Kidney epithelial cell (primary cell): ENCODE measurements at regions not wholly inside any gene's neighbourhood (a gene's known extent, or its start where the extent isn't known, plus 50 kb on each side); places are given as distances from the start of the nearest gene placed in this dataset.
A peak's percentile ranks its signal among the peaks of the same experiment; 100 is the strongest.
"Not testable (repeated sequence)": the region's sequence is repeated elsewhere in the genome, so short reads cannot be mapped to it uniquely, and the experiment has no call there.

ENCODE experiments used
- DNase-seq: peaks from one replicate; pipeline ENCODE4 v3.0.0-alpha.2; 2010; ENCODE audit warnings: low read depth
- H3K27me3 ChIP-seq: 2 replicates; pipeline ENCODE4 v1.6.0; 2011; ENCODE audit warnings: low read length; ENCODE audit not compliant: control insufficient read depth, insufficient read depth
- H3K36me3 ChIP-seq: 2 replicates; pipeline ENCODE4 v1.5.1; 2011; ENCODE audit warnings: low read length; ENCODE audit not compliant: control insufficient read depth, insufficient read depth
- H3K4me3 ChIP-seq: 2 replicates; pipeline ENCODE4 v1.5.1; 2011; ENCODE audit warnings: low read depth, mild to moderate bottlenecking, control low read depth, low read length
- TF ChIP-seq, protein P1 (sequence below): IDR thresholded peaks from 2 replicates; pipeline ENCODE4 v1.5.1; 2011; ENCODE audit warnings: mild to moderate bottlenecking, moderate library complexity, low read length, control low read depth, inconsistent platforms; ENCODE audit not compliant: insufficient read depth, poor library complexity, severe bottlenecking

DNA sequence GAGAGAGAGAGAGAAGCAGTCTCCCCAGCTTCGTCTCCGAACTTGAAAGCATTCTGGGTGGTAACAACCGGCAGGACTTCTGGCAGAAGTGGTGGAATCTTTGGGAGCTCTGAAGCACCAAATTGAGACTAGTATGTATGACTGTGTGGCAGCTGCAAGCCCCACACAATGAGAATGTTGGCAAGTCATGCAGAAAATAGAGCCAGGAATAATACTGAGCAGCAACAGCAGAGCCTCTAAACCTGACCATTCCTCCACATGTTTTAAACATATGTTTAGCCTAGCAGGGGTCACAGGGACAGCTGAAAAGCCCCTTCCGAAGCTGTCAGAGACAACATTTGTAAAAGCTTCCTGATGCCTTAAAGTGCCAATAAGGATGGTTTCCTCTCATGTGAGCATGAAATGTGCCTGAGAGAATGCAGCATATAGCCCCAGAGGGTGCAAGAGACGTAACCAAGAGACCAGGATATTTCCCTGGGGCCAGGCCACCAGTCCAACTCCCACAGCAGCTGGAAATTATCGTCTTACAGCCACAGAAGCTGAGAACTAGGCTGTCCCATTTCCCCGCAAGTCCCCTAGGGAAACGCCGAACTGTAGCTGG is 178.6 kb upstream of the CCDC54 start:
- TF ChIP-seq, protein P1, sequence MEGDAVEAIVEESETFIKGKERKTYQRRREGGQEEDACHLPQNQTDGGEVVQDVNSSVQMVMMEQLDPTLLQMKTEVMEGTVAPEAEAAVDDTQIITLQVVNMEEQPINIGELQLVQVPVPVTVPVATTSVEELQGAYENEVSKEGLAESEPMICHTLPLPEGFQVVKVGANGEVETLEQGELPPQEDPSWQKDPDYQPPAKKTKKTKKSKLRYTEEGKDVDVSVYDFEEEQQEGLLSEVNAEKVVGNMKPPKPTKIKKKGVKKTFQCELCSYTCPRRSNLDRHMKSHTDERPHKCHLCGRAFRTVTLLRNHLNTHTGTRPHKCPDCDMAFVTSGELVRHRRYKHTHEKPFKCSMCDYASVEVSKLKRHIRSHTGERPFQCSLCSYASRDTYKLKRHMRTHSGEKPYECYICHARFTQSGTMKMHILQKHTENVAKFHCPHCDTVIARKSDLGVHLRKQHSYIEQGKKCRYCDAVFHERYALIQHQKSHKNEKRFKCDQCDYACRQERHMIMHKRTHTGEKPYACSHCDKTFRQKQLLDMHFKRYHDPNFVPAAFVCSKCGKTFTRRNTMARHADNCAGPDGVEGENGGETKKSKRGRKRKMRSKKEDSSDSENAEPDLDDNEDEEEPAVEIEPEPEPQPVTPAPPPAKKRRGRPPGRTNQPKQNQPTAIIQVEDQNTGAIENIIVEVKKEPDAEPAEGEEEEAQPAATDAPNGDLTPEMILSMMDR = no peak
- Histone ChIP-seq H3K4me3 (no peak overlapping the region), H3K27me3 (no peaks in the 10 kb centered on the region), H3K36me3 (no peaks in the 10 kb centered on the region)
- DNase-seq = no peak

DNA sequence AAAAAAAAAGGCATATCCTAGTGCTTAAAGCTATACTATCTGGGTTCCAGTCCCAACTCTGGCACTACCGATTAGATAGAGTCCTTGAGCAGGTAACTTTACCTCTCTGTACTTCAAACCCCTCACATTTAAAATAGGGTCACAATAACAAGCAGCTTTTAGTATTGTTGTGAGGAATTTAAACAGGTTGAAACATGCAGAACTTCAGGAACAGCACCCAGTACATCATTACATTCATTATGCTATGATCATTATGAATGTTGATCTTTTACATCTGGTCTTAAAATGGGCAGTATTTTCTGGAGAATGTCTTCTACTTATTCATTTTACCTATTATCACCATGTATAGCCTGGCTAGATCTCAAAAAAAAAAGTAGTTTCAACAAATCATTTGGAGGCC is 176.1 kb upstream of the CCDC54 start:
- no peak for DNase-seq
- H3K4me3 ChIP-seq = no peak overlapping the region
- H3K27me3 ChIP-seq = no peaks in the 10 kb centered on the region
- no peaks in the 10 kb centered on the region for H3K36me3 ChIP-seq
- TF ChIP-seq, protein P1 = no peak

DNA sequence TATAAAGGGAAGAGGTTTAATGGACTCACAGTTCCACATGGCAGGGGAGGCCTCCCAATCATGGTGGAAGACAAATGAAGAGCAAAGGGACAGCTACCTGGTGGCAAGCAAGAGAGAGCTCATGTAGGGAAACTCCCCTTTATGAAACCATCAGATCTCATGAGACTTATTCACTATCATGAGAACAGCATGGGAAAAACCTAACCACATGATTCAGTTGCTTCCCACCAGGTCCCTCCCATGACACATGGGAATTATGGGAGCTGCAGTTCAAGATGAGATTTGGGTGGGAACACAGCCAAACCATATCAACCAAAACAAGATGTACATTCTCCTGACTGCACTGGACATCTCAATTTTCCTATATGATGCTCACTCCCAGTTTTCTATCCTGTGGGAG is 174.4 kb upstream of the CCDC54 start:
- H3K4me3 ChIP-seq, DNase-seq, H3K27me3 ChIP-seq, H3K36me3 ChIP-seq: not testable (repeated sequence)

DNA sequence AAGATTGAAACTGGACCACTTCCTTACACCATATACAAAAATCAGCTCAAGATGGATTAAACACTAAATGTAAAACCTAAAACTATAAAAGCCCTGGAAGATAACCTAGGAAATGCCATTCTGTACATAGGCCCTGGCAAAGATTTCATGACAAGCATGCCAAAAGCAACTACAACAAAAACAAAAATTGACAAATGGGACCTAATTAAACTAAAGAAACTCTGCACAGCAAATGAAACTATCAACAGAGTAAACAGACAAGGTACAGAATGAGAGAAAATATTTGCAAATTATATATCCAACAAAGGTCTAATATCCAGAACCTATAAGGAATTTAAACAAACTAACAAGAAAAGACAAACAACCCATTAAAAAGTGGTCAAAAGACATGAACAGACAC is 173.1 kb upstream of the CCDC54 start:
- TF ChIP-seq, protein P1 = no peak

DNA sequence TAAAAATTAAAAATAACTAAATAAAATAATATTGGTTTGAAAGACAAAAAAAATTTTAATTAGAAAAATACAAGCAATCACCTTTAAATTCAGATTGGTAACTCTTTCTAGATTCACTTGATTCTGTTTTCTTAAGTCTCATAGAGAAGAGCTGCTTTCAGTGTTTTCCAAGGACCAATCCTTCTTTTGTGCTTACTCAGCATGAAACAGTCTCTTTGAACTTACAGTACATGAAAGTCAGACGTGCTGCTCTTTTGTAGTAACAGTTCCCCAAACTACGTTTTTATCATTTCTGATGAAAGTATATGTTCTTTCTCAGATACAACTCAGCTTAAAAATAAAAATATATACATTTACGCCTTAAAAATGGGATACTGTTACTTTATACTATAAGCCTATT is 171.9 kb upstream of the CCDC54 start:
- H3K4me3 ChIP-seq = no peak overlapping the region
- DNase-seq = no peak
- TF ChIP-seq, protein P1 = no peak
- no peaks in the 10 kb centered on the region for H3K27me3 ChIP-seq
- H3K36me3 ChIP-seq = no peaks in the 10 kb centered on the region

More for the DNA sequence above, 173.1 kb upstream of the CCDC54 start:
- DNase-seq = no peak
- Histone ChIP-seq H3K4me3 (no peak overlapping the region), H3K36me3 (no peaks in the 10 kb centered on the region), H3K27me3 (no peaks in the 10 kb centered on the region)

DNA sequence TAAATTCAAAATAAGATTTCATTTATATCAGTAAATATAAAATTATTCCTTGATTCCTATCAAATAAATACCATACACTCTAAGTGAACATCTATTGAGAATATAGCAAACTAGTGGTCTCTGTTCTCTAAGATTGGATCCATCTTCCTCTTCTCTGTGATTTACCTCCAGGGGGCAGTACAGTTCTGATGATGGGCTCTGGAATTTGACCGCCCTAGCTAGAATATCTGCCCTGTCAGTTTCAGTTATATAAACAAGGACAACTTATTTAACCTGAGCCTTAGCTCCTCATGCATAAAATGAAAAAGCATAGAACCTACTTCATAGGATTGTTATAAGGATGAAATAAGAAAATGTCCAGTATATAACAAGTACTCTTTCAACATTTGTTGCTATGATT is 171.1 kb upstream of the CCDC54 start:
- H3K36me3 ChIP-seq = no peaks in the 10 kb centered on the region
- TF ChIP-seq, protein P1 = peak; percentile 61
- no peaks in the 10 kb centered on the region for H3K27me3 ChIP-seq
- H3K4me3 ChIP-seq = no peak overlapping the region
- no peak for DNase-seq
